Cerebellar cortex (tissue), 1 donor: ENCODE measurements at regions not wholly inside any gene's neighbourhood (a gene's known extent, or its start where the extent isn't known, plus 50 kb on each side); places are given as distances from the start of the nearest gene placed in this dataset.
"Not testable (repeated sequence)": the region's sequence is repeated elsewhere in the genome, so short reads cannot be mapped to it uniquely, and the experiment has no call there.

Source experiments
- DNase-seq: peaks from one replicate; pipeline ENCODE4 v3.0.0-alpha.2; 2015; ENCODE audit warnings: low spot score

DNA sequence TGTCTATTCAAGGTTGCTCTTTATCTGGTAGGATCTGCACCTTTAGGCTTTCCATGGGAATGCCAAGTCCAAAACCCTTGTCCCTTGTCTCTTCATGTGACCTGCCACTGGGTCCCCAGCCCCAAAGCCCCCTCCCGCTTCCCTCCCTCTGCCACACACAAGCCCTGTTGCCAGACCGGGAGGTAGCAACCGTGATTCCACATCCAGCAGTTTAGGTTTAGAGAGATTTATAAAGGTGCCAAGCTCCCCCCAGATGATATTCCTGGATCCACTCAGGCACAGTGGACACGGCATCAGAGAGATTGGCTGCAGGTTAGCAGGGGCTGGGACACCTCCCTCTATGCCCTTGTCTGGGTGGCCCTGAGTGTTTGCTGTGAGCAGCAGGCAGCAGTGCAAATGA, 504.7 kb downstream of the CCDC171 start:
- DNase-seq: no peak

DNA sequence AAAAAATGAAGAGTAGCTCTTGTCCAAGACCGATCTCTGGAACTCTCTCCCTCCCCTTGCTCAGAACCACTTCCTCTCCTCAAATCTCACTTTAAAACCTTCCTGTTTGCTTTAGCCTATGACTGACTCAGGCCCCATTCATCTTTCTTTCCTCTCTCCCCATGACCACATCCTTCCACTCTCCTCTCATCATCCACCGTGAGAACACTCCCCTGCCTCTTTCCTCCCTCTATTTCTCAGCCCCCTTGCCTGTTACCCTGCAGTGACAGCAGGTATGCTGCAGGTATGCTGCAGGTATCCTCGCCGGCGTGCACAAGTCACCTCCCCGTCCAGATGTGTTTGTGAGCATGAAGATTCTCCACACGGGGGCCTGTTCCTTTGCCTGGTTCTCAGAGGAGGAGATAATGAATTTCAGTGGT, 505.3 kb downstream of the CCDC171 start:
- no peak for DNase-seq

DNA sequence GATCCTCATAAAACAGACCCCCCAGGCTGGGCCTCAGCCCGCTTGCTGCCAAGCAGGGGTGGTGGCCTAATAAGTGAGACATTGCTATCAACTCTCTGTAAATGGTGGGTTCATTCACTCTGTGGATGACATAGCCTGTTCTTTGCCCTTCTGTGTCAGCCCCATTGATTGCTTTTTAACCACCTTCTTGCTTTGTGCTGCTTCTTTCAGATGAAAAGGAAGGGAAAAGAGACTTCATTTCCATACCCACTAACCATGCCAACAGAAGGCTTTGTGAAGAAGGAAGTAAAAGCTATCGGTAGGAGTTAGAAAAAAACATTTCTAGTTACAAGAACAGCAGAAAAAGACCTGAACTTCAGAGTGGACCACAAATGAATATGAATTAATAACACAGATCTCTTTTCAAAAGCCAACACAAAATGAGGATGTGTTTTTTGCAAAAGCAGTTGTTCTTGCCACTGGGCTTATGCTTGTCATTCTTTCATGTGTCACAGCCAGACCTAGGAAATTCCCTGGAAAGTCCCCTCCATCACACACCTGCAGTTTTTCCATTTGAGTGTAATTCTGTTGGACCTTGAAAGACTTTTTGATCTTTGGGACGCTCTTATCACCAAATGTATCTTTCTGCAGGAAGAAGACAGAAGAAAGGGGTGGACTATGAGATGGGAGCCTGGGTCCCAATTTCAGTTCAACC, 507.7 kb downstream of the CCDC171 start:
- DNase-seq: no peak

DNA sequence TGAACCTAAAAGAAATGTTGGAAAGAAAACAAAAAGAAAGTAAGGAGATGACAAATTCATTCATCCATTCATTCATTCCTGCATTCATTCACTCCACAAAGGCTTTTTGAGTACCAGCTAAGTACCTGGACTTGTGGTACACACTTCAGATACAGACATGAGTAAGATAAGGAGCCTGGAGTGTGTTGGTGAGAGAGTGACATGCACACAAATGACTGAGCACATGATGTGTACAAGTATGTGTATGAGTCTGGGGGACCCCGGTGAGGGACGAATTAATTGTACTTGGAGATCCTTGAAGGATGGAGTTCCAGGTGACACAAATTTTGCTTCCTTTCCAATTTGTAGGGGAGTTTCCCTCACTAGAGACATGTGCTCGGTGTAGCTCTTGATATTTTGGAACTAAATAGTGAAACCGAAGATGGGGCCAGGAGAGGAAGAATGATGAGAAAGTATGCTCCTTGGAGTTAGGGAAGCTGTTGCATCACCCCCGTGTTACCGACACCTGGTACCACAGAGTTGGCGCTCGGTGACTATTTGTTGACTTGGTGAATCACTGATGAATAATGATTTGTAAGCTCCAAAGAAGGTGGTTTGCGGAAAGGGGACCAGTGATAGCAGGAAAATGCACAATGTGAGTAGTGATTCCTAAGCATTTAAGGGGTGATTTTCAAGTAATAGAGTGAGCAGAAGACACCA, 509.8 kb downstream of the CCDC171 start:
- DNase-seq: no peak

DNA sequence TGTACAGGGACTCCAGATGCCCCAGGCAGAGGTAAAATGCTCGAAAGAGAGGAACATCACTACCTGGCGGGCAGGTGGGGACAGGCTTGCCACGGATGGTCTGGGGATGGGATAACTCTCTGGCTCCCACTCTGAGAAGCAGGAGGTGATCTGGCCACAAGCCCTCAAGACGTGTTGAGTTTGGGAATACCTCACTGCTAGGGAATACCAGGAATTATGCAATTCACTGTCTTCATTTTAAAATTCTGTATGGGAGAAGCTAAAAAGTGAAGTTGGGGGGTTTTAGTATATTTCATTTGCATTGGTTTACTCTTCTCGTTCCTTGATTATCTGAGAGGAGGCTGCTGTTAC, 510.4 kb downstream of the CCDC171 start:
- DNase-seq: no peak

DNA sequence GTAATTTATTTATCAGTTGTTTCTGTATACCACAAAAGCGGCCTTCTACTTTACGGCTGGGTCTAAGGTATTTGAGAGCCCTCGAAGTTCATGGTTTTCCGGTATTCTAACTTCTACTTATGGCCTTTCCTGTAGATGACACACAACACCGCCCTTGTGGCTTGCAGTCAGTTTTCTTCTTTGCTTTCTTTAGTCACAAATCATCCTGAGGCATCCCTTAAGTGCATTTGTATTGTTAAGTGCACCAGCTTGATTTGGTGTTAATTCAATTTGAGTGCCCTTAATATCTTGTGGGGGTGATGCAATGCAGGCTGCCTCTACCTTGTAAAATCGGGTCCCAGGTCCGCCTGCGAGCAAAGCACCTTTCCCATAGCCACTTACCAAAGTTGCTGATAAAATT, 511.9 kb downstream of the CCDC171 start:
- no peak for DNase-seq

DNA sequence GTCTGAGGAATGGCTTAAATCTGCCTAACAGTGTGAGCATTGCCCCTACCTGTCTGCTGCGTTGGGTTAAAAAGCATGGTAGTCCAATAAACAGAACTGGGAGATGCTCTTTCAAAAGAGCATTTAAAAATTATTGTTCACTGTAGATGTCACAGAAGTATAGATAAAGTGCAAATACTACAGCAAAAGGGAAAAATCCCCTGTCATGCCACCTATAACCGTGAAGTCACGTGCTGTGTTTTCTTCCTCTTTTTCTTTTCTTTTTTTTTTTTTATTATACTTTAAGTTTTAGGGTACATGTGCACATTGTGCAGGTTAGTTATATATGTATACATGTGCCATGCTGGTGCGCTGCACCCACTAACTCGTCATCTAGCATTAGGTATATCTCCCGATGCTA, 513.4 kb downstream of the CCDC171 start:
- not testable (repeated sequence) for DNase-seq

DNA sequence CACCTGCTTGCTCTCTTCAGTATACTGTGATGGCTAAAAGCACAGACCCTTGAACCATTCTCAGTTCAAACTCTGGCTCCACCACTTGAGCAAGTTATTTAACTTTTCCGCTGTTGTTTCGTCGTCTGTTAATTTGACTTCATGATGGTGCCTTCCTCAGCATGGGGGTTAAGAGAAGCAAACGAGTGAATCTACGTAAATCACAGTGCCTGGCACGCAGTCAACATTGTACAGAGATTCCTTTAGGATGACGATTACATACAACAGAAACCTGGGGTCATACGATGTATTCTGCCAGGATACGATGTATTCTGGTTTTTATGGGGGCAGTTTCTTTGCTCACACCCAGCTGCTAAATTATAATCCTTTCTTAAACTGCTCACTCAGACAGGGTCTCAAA, 515.6 kb downstream of the CCDC171 start:
- no peak for DNase-seq

DNA sequence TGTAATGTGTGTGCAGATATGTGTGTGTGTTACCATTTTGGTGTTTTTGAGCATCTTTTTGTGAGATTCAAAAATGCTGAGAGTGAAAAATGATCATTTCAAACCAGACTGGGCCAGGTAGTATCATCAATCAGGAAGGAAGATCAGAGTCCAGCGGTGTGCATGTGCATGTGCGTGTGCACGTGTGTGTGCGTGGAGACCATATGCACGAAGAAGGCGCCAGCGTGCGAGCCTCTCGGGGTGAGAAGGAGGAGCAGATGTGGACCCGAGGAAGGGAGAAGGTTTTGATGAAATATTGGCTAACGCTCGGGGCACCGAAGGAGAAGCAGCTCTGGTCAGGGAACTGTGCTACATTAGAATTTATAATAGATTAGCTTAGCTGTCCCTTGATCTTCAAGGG, 516.4 kb downstream of the CCDC171 start:
- DNase-seq: no peak

DNA sequence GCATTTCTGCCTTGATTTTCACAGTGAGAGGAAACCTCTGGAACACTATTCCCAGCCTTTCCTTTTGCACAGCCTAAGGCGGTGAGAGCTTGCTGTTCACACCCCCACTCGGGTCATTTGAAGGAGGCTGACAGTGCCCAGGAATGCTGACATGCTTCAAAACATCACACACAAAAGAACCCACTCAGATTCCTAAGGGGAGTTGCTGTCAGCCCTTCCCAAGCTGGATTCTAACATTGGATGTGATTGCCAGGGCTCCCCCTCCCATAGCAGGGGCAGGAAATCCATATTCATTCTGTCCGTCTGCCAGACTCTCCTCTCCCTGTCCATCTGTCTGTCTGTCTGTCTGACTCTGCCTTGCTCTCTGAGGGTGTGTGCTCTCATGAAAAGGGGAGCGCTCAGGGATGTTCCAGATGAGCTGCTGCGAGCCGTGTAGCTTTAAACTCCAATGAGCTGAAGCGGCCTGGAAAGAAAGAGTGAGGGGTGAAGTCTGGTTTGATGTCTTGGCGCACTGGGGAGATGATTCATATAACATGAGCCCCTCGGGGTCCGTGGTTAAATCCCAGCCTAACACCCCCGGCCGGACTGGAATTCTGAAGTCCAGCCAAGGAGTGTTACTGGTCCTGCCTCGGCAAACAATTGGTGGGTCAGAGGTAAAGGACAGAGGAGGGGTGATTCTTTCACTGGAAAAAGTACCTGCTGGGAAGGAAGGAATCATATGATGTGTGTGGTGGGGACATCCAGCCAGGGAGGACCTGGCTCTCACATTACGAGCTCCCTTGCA, 517.0 kb downstream of the CCDC171 start:
- DNase-seq: no peak

DNA sequence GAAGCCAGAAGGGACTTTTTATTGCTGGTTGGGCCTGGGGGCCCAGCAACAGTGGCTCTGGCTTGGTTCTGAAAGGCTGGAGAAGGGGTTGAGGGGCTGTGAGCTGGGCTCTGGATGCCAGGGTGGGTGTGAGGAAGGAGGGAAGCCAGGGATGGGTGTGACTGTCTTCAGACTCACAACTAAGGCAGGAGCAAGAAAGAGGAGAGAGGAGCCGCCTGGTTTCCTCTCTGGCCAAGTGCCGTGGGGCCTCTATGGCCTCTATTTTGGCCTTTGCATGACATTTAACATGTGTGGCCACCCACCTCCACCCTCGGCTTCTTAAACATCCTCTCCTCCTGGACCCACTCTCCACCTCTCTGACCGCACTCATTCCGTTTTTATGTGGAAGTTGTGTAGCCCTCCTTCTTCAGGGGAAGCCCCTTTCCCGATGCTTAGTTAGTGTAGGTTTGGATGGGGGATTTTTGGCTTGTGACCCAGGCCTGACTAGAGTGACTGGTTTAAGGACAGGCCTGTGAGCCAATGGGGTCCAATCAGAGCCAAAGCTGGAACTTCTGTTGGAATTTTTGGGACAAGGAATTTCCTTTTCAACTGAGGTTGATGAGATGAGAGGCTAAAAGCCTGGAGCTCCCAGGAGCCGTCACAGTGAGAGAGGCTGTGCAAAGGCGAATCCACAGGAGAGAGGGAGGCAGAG, 517.8 kb downstream of the CCDC171 start:
- DNase-seq: no peak

DNA sequence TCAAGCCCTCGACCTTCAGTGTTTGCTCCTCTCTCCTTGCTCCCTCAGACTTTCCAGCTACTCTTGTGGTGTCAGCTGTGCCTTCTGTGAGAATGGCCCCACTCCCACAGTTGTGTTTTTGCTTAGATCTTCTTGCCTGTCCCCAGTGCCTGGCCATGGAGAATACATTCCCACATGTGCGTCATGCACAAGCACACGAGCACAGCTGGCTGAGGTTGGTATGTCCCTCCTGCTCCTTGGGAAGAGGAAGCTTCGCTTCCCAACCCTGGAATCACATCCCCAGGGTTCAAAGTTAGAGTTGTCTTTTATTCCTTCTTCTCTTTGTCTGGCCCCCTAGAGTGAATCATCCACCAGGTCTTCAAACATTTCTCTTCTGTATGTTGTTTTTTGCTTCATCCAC, 518.6 kb downstream of the CCDC171 start:
- no peak for DNase-seq

DNA sequence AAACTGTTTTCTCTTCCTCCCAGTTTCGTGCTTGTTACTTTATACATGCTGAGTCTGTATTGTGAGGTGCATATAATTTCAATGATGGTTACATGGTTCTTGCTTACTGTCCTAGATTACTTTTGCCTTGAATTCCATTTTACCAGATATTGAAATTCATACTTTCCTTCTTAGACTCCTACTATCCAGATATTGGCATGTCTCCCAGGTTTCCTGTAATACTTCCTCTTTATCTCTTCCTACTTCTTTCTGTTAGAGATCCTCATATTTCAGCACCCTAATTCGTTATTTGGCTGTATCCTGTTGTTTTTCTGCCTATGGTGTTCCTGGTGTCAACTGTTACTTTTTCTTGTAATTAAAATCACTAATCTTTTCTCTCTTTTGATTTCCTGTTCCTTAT, 522.1 kb downstream of the CCDC171 start:
- DNase-seq: no peak

DNA sequence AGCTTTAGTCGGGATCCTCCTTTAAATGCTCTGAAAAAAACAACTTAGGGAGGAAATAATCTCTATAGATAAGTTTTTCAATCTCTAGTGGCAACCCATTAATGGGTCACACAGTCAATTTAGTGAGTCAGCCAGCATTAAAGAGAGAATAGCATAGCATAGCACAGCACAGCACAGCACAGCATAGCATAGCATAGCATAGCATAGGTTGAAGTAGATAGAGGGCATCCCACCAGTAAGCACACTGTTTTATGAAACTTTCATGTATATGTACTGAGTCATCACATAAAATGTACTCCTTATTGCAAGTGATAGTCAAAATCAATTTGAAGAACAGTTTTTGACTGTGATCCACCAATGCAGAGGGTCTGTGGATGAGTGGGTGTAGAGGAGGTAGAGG, 522.9 kb downstream of the CCDC171 start:
- DNase-seq: no peak

DNA sequence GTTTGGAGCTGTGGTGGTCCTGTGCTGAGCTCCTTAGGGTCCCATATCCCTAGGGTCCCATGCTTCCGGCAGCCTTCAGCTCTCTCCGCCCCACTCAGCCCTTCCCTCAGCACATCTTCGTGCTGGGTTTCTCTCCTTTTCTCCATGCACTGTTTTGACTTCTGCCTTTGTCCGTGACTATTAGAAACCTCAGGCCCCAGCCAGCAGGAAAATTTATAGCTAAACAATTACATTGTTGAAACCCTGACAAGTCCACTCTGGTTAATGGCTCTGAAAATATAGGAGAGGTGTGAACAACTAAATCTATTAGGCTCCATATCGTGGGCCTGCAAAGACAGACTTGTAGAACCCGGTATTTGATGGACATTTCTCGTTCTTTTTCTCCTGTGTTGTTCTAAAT, 523.7 kb downstream of the CCDC171 start:
- DNase-seq: no peak

DNA sequence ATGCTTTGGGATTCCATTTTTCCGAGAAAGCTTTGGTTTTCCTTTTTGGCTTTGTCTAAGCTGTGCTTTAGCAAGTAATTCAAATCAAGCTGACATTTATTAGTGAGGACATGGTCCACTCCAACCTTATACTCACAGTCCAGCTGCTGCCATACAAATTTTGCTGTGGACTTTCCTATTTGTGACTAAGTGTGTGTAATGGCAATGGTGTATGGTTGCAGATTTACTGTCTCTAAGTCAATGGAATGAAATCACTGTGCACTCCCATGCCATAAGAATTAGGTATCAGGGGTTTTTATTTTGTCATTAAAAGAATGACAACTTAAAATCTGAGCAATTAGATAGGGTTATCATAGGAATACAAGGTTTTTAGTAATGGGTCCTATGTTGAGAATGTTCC, 530.0 kb downstream of the CCDC171 start:
- DNase-seq: no peak

DNA sequence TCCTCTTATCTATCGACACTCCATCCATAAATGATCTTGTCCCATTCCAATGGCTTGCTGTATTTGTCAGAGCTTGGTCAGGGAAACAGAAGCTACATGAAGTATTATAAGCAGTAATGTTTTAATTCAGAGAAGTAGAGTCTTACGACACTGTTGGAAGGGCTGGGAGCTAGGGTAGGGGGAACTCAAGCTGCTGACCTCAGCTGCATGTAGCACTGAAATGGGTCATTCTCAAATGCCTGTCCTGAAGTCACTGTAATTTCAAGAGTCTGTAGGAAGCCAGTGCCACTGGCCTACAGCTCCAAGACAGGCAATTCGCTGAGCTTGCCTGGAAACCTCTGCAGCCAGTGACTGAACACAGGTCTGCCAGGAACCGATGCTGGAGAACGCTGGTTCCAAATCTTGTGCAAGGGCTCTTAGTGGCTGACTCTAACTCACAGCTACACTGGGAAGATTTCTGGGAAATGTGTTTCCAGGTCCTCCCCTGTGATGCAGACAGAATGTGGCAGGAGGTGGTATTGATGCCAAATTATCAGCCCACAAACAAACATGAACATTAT, 532.4 kb downstream of the CCDC171 start:
- no peak for DNase-seq

DNA sequence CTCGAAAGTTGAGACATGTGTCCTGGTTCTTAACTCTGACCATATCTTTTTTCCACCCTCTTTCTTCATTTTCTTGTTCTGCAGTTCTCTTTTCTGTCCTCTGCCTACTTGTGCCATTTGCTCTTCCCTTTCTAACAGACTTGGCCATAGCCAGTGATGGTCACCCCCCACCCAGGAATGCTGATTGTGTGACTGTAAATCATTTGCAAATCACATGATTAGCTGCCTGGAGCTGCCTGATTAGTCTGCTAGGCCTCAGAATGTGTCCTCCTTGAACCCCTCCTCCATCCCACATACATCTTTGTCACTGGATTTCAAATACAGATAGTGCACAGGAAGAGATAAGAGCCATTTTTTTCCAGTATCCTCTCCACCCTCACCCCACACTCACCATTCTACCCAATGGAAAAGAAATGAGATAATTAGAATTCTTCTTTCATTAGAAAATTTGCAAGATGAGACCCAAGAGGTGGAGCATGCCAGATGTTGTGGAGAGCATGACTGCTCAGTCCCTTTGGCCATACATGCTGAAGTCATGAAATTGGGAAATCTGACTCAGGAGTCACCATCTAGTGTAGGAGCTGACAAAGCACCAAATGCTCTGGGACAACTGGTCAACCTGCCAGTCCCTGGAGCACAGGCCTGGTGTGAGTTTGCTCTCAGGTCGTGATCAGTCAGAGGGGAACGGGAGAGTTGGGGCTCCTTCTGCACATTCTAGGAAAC, 538.2 kb downstream of the CCDC171 start:
- no peak for DNase-seq

DNA sequence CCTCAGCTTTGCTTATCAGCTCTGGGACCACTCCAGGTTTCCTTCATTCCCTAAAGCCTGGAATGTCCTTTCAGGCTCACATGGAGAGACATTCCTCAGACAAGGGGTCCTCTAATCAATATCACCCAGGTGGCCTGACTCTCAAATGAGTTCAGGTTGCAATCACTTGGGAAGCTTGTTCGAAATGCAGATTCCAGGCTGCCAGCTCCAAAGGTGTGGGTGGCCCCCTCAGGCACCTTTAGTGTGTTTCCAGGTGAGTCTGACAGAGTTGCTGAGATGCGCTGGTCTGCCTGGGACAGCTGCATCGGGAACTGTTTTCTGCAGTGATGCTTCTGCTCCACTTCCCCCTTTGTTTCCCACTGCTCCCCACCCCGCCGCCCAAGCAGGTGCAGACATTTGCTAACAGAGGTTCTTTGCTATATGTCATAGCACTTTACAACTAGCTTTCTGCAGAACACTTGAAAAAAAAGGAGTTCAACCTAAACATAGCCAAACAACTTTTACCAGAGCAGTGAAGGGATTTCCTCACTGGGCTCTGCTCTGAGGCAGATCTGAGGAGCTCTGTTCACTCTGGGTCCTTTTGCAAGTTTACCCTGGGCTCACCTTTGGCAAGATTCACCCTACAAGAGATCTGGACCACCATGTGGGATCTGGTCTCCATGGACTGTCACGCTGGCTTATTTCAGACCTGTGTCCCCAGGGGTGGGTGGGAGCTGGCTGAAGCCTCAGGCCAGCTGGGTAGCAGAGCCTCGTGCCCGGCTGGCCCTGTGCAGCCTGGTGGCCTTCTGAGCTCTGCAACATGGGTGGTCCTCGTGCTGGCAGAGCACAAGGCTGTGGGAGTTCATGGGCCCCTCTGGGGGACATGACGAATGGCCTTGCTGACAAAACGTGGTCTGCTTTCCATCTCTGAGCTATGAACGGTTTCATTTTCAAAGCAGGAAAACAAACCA, 539.6 kb downstream of the CCDC171 start:
- no peak for DNase-seq

DNA sequence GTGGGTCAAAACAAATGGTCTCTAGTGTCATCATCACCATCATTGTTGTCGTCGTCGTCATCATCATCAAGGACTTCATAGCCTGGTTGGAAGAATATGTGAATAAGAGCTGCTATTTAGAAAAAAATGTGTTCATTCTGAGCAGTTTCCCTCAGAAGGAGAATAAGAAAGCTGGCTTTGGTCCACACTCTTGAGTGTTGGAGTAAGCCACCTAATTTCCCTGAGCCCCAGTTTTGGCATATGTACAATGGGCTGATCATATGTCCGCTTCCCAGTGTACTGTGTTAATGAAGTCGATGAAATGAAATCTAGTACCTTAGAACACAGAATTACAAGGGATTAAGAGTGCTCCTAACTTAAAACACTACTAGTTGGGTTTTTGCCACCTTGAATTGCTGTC, 545.5 kb downstream of the CCDC171 start:
- DNase-seq: no peak
